OCI-LY3 (cell line): ENCODE measurements at regions not wholly inside any gene's neighbourhood (a gene's known extent, or its start where the extent isn't known, plus 50 kb on each side); places are given as distances from the start of the nearest gene placed in this dataset.

Source experiments
- CTCF ChIP-seq: fragments of 200-600, 300-600 bp; sonication (generic); IDR thresholded peaks from 2 replicates; pipeline ENCODE4 v1.5.1; 2014; ENCODE audit warnings: antibody characterized with exemption, low read length, low read depth
- EZH2phosphoT487 ChIP-seq: fragments of 200-600 bp; shearing (Covaris generic); IDR thresholded peaks from 2 replicates; pipeline ENCODE4 v1.6.1; 2018; ENCODE audit warnings: antibody characterized with exemption, mixed run types, low read depth

- TF ChIP-seq CTCF: no peak
- no peak for TF ChIP-seq EZH2phosphoT487
These were observed 115.7 kb downstream of the HNMT start for GRCh38 chr2:138079976-138080375.
